SK-N-SH treated with all-trans-retinoic acid at 6 μM for 48 hours (cell line): ENCODE measurements at regions not wholly inside any gene's neighbourhood (a gene's known extent, or its start where the extent isn't known, plus 50 kb on each side); places are given as distances from the start of the nearest gene placed in this dataset.
A peak's percentile ranks its signal among the peaks of the same experiment; 100 is the strongest.
"Not testable (repeated sequence)": the region's sequence is repeated elsewhere in the genome, so short reads cannot be mapped to it uniquely, and the experiment has no call there.

Experiments
- ATAC-seq: fragments of 200-7000 bp; cut with Tn5 transposase; 3 replicates; pipeline ENCODE4 v1.9.1; 2020; ENCODE audit warnings: mild to moderate bottlenecking, moderate library complexity
- ARNTL ChIP-seq: fragments of 450-650 bp; formaldehyde crosslinking; IDR thresholded peaks from 2 replicates; pipeline ENCODE4 v1.5.0; 2020; ENCODE audit warnings: low read depth, mild to moderate bottlenecking, moderate library complexity, borderline replicate concordance
- BACH2 ChIP-seq: fragments of 250-450 bp; sonication (Bioruptor Pico); IDR thresholded peaks from 2 replicates; pipeline ENCODE4 v1.9.0; 2021; ENCODE audit warnings: mild to moderate bottlenecking, borderline replicate concordance
- CREB5 ChIP-seq: fragments of 250-450 bp; sonication (Bioruptor Pico); IDR thresholded peaks from 2 replicates; pipeline ENCODE4 v1.5.1; 2020; ENCODE audit warnings: low read depth, mild to moderate bottlenecking, moderate library complexity
- CSDC2 ChIP-seq: fragments of 250-450 bp; sonication (Bioruptor Pico); IDR thresholded peaks from 2 replicates; pipeline ENCODE4 v1.5.0; 2020; ENCODE audit warnings: mild to moderate bottlenecking, moderate library complexity
- CSRNP3 ChIP-seq: fragments of 250-450 bp; sonication (Bioruptor Pico); IDR thresholded peaks from 2 replicates; pipeline ENCODE4 v1.5.1; 2021; ENCODE audit warnings: mild to moderate bottlenecking, moderate library complexity
- ESRRG ChIP-seq: fragments of 250-450 bp; sonication (Bioruptor Pico); IDR thresholded peaks from 2 replicates; pipeline ENCODE4 v1.6.1; 2021; ENCODE audit warnings: mild to moderate bottlenecking
- GLIS3 ChIP-seq: fragments of 250-450 bp; sonication (Bioruptor Pico); IDR thresholded peaks from 2 replicates; pipeline ENCODE4 v1.5.0; 2020; ENCODE audit warnings: mild to moderate bottlenecking, moderate library complexity
- ISL1 ChIP-seq: fragments of 250-450 bp; sonication (Bioruptor Pico); IDR thresholded peaks from 2 replicates; pipeline ENCODE4 v2.1.2; 2022; ENCODE audit warnings: mild to moderate bottlenecking, moderate library complexity
- OSR1 ChIP-seq: fragments of 250-450 bp; sonication (Bioruptor Pico); IDR thresholded peaks from 2 replicates; pipeline ENCODE4 v1.8.0; 2022; ENCODE audit warnings: moderate library complexity, mild to moderate bottlenecking, inconsistent platforms
- PPARA ChIP-seq: fragments of 250-450 bp; sonication (Bioruptor Pico); IDR thresholded peaks from 2 replicates; pipeline ENCODE4 v1.5.0; 2020; ENCODE audit warnings: mild to moderate bottlenecking, borderline replicate concordance
- RARB ChIP-seq: fragments of 250-450 bp; sonication (Bioruptor Pico); IDR thresholded peaks from 2 replicates; pipeline ENCODE4 v1.8.0; 2021; ENCODE audit warnings: mild to moderate bottlenecking, moderate library complexity
- SNAI2 ChIP-seq: fragments of 250-450 bp; sonication (Bioruptor Pico); IDR thresholded peaks from 2 replicates; pipeline ENCODE4 v1.5.0; 2020; ENCODE audit warnings: mild to moderate bottlenecking, moderate library complexity
- TCF4 ChIP-seq: fragments of 250-450 bp; sonication (Bioruptor Pico); IDR thresholded peaks from 2 replicates; pipeline ENCODE4 v1.8.0; 2021; ENCODE audit warnings: mild to moderate bottlenecking, moderate library complexity, borderline replicate concordance
- TOX ChIP-seq: fragments of 250-450 bp; sonication (Bioruptor Pico); IDR thresholded peaks from 2 replicates; pipeline ENCODE4 v1.8.0; 2021; ENCODE audit warnings: mild to moderate bottlenecking, moderate library complexity, borderline replicate concordance
- TSHZ2 ChIP-seq: fragments of 250-450 bp; sonication (Bioruptor Pico); IDR thresholded peaks from 2 replicates; pipeline ENCODE4 v1.5.0; 2020; ENCODE audit warnings: mild to moderate bottlenecking, moderate library complexity
- ZC3H10 ChIP-seq: fragments of 250-450 bp; sonication (Bioruptor Pico); IDR thresholded peaks from 2 replicates; pipeline ENCODE4 v1.5.1; 2021; ENCODE audit warnings: mild to moderate bottlenecking, moderate library complexity
- ZFP3 ChIP-seq: fragments of 250-450 bp; sonication (Bioruptor Pico); IDR thresholded peaks from 2 replicates; pipeline ENCODE4 v1.5.0; 2020; ENCODE audit warnings: mild to moderate bottlenecking, moderate library complexity
- ZNF565 ChIP-seq: fragments of 450-650 bp; formaldehyde crosslinking; conservative IDR thresholded peaks from 2 replicates; pipeline ENCODE4 v1.5.0; 2020; ENCODE audit warnings: low read depth, mild to moderate bottlenecking, moderate library complexity
- ZNF70 ChIP-seq: fragments of 450-650 bp; formaldehyde crosslinking; IDR thresholded peaks from 2 replicates; pipeline ENCODE4 v1.5.0; 2020; ENCODE audit warnings: mild to moderate bottlenecking, moderate library complexity
- ZNF8 ChIP-seq: fragments of 450-650 bp; formaldehyde crosslinking; IDR thresholded peaks from 2 replicates; pipeline ENCODE4 v1.5.0; 2020; ENCODE audit warnings: mild to moderate bottlenecking, moderate library complexity

GRCh38 chr2:5022061-5022460 lies 670.1 kb upstream of the SOX11 start (continued):
- no peak for TF ChIP-seq CSRNP3
- TF ChIP-seq ESRRG (CRISPR knock-in tag), result no peak
- TF ChIP-seq ZC3H10, result no peak
- no peak for TF ChIP-seq ZNF8 (CRISPR knock-in tag)
- no peak for TF ChIP-seq SNAI2 (CRISPR knock-in tag)
- no peak for TF ChIP-seq OSR1 (CRISPR knock-in tag)

- ATAC-seq, result not testable (repeated sequence)
- TF ChIP-seq TSHZ2 (peak; percentile 57; the same call in 1 of the 2 replicates), ZNF70 (CRISPR knock-in tag) (peak; percentile 31; the same call in 1 of the 2 replicates), PPARA (peak; percentile 96), BACH2 (CRISPR knock-in tag) (peak; percentile 69), ARNTL (CRISPR knock-in tag) (0 out of 2 replicates have a peak, but pooled peaks have one; percentile 31)
- TF ChIP-seq, all 23 proteins: peak for 5; not testable (repeated sequence) for 18
These were observed 669.2 kb upstream of the SOX11 start for GRCh38 chr2:5022708-5023635.

GRCh38 chr2:5026571-5027234 lies 665.5 kb upstream of the SOX11 start:
- no peak for ATAC-seq
- TF ChIP-seq TOX (no peak), GLIS3 (CRISPR knock-in tag) (no peak), RARB (CRISPR knock-in tag) (no peak), ARNTL (CRISPR knock-in tag) (no peak), ISL1 (CRISPR knock-in tag) (no peak), OSR1 (CRISPR knock-in tag) (no peak), ZNF70 (CRISPR knock-in tag) (no peak), ESRRG (CRISPR knock-in tag) (no peak), ZNF8 (CRISPR knock-in tag) (no peak), ZNF565 (CRISPR knock-in tag) (no peak)

- TF ChIP-seq TSHZ2 (no peak), TOX (no peak), ZNF8 (CRISPR knock-in tag) (no peak), CSRNP3 (no peak), GLIS3 (CRISPR knock-in tag) (no peak), ZNF565 (CRISPR knock-in tag) (no peak), ESRRG (CRISPR knock-in tag) (no peak), ZNF70 (CRISPR knock-in tag) (no peak), PPARA (no peak), ISL1 (CRISPR knock-in tag) (no peak), CREB5 (no peak), TCF4 (CRISPR knock-in tag) (no peak), ARNTL (CRISPR knock-in tag) (no peak), ZFP3 (CRISPR knock-in tag) (no peak), BACH2 (CRISPR knock-in tag) (no peak), SNAI2 (CRISPR knock-in tag) (no peak), CSDC2 (CRISPR knock-in tag) (no peak), ZC3H10 (no peak), RARB (CRISPR knock-in tag) (no peak), OSR1 (CRISPR knock-in tag) (no peak)
- no peak for ATAC-seq
These were observed 657.1 kb upstream of the SOX11 start for GRCh38 chr2:5035057-5035488.
